Type B pancreatic cell (in vitro differentiated cells): ENCODE measurements at regions not wholly inside any gene's neighbourhood (a gene's known extent, or its start where the extent isn't known, plus 50 kb on each side); places are given as distances from the start of the nearest gene placed in this dataset.

Experiments used
- DNase-seq: peaks from one replicate; pipeline ENCODE4 v3.0.0; 2021; ENCODE audit warnings: mixed read lengths; ENCODE audit not compliant: unreplicated experiment; ENCODE audit errors: extremely low spot score
- H3K27ac Mint-ChIP-seq: 2 replicates; pipeline ENCODE4 v1.8.0; 2021; ENCODE audit warnings: mild to moderate bottlenecking, mixed read lengths
- H3K27me3 Mint-ChIP-seq: 2 replicates; pipeline ENCODE4 v1.8.0; 2021; ENCODE audit warnings: mixed read lengths
- H3K36me3 Mint-ChIP-seq: 2 replicates; pipeline ENCODE4 v1.8.0; 2021; ENCODE audit warnings: mixed read lengths
- H3K4me1 Mint-ChIP-seq: one replicate; pipeline ENCODE4 v1.8.0; 2021; ENCODE audit warnings: mixed read lengths; ENCODE audit not compliant: unreplicated experiment
- H3K4me3 Mint-ChIP-seq: 2 replicates; pipeline ENCODE4 v1.8.0; 2021; ENCODE audit warnings: mild to moderate bottlenecking, mixed read lengths
- H3K9me3 Mint-ChIP-seq: 2 replicates; pipeline ENCODE4 v1.8.0; 2021; ENCODE audit warnings: mixed read lengths
- TF ChIP-seq, protein P1 (sequence below): fragments of 200-600 bp; sonication (generic); conservative IDR thresholded peaks from 2 replicates; pipeline ENCODE4 v1.5.0; 2021; ENCODE audit warnings: antibody characterized with exemption, mild to moderate bottlenecking

GRCh38 chr4:97500423-97500822 is 642.9 kb downstream of the STPG2 start:
- Mint-ChIP-seq H3K9me3 (no peaks in the 10 kb centered on the region), H3K4me3 (no peak overlapping the region), H3K27ac (no peak overlapping the region), H3K36me3 (no peaks in the 10 kb centered on the region), H3K27me3 (no peaks in the 10 kb centered on the region), H3K4me1 (peaks cover 13% of the 10 kb centered on the region)
- TF ChIP-seq, protein P1, sequence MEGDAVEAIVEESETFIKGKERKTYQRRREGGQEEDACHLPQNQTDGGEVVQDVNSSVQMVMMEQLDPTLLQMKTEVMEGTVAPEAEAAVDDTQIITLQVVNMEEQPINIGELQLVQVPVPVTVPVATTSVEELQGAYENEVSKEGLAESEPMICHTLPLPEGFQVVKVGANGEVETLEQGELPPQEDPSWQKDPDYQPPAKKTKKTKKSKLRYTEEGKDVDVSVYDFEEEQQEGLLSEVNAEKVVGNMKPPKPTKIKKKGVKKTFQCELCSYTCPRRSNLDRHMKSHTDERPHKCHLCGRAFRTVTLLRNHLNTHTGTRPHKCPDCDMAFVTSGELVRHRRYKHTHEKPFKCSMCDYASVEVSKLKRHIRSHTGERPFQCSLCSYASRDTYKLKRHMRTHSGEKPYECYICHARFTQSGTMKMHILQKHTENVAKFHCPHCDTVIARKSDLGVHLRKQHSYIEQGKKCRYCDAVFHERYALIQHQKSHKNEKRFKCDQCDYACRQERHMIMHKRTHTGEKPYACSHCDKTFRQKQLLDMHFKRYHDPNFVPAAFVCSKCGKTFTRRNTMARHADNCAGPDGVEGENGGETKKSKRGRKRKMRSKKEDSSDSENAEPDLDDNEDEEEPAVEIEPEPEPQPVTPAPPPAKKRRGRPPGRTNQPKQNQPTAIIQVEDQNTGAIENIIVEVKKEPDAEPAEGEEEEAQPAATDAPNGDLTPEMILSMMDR, result no peak
- no peak for DNase-seq

DNA sequence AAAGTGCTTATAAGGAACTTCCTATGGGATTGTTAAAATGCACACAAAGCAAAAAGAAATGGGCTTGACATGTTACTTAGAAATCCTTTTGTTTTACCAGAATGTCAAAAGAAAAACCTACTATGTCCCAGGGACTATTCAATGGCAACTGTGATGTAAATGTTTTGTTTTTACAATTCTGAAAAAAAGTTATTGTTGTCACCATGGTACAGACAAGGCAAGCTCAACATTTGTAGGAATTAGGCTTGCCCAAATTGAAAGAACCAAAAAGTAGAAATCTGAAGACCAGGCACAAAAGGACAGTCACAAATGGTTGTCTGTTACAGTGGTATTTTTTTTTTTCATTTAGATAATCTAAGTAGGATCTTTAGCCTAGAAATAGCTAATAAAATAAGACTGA is 638.6 kb downstream of the STPG2 start:
- Mint-ChIP-seq H3K36me3 (no peaks in the 10 kb centered on the region), H3K4me3 (no peak overlapping the region), H3K27ac (no peak overlapping the region), H3K9me3 (no peaks in the 10 kb centered on the region), H3K27me3 (no peaks in the 10 kb centered on the region), H3K4me1 (no peaks in the 10 kb centered on the region)
- DNase-seq, result no peak
- TF ChIP-seq, protein P1, result no peak

DNA sequence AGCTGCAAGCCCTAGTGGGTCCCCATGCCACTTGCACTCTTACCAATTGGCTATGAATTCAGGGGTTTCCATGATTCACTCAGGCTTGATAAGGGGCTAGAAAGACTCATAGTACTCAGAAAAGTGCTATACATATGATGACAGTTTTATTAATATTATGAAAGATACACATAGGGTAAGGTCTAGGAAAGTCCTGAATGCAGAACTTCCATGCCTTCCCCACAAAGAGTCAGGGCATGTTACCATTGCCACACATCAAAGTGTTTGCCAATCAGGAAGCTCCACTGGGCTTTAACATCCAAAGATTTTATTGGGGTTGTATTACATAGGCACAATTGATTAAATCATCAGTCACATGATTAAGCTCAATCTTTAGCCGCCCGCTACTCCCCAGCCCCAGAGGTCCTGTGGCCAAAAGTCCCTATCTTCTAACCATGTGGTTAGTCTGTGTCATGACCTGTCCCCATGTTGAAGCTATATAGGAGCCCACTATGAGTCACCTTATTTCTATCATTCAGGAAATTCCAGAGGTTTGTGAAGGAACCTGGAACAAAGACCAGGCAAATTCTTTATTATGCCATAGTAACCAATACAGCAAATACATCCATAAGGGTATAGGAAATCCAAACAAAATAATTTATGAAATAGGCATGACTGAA is 635.6 kb downstream of the STPG2 start:
- no peaks in the 10 kb centered on the region for H3K4me1 Mint-ChIP-seq
- no peak overlapping the region for H3K27ac Mint-ChIP-seq
- H3K27me3 Mint-ChIP-seq, result no peaks in the 10 kb centered on the region
- H3K4me3 Mint-ChIP-seq, result no peak overlapping the region
- no peak for DNase-seq
- no peaks in the 10 kb centered on the region for H3K36me3 Mint-ChIP-seq
- no peaks in the 10 kb centered on the region for H3K9me3 Mint-ChIP-seq
- TF ChIP-seq, protein P1, result no peak
